GM12872 (cell line): ENCODE measurements at regions not wholly inside any gene's neighbourhood (a gene's known extent, or its start where the extent isn't known, plus 50 kb on each side); places are given as distances from the start of the nearest gene placed in this dataset.

Experiments used
- TF ChIP-seq, protein P1 (sequence below): IDR thresholded peaks from 3 replicates; pipeline ENCODE4 v1.5.1; 2011; ENCODE audit warnings: low read depth, mild to moderate bottlenecking, low read length, moderate library complexity; ENCODE audit not compliant: insufficient read depth

DNA sequence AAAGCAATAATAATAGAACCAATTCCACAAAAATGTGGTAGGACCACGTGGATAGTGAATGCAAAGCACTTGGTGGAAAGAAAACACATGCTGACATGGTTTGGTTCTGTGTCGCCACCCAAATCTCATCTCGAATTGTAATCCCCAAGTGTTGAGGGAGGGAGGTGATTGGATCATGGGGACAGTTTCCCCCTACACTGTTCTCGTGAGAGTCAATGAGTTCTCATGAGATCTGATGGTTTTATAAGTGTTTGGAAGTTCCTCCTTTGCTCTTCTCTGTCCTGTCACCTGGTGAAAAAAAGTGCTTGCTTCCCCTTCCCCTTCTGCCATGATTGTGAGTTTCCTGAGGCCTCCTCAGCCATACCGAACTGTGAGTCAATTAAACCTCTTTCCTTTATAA is 421.9 kb upstream of the CADM1 start:
- TF ChIP-seq, protein P1, sequence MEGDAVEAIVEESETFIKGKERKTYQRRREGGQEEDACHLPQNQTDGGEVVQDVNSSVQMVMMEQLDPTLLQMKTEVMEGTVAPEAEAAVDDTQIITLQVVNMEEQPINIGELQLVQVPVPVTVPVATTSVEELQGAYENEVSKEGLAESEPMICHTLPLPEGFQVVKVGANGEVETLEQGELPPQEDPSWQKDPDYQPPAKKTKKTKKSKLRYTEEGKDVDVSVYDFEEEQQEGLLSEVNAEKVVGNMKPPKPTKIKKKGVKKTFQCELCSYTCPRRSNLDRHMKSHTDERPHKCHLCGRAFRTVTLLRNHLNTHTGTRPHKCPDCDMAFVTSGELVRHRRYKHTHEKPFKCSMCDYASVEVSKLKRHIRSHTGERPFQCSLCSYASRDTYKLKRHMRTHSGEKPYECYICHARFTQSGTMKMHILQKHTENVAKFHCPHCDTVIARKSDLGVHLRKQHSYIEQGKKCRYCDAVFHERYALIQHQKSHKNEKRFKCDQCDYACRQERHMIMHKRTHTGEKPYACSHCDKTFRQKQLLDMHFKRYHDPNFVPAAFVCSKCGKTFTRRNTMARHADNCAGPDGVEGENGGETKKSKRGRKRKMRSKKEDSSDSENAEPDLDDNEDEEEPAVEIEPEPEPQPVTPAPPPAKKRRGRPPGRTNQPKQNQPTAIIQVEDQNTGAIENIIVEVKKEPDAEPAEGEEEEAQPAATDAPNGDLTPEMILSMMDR = no peak

DNA sequence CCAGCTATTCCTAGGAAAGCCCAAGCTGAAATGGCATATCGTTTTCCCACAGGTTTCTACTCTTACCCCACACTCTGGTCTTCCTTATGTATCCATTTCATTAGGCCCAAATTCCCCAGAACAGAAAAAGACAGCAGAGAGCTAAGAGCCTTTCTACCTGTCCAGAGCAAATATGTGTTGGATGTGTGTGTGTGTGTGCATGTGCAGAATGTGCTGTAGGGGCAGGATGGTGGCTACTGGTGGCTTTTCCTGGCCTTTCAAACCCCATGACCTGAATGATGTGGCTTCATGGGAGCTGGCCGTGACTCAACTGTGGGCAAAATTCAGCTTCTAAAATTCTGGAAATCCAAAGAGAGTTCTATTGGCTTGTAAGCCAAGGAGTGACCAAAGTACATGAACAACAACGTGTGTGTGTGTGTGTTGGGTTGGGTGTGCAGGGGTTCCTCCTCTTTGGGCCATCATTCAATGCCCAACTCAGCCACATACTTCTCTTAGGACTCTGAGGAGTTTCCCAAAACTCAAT is 421.4 kb upstream of the CADM1 start:
- TF ChIP-seq, protein P1 = no peak

DNA sequence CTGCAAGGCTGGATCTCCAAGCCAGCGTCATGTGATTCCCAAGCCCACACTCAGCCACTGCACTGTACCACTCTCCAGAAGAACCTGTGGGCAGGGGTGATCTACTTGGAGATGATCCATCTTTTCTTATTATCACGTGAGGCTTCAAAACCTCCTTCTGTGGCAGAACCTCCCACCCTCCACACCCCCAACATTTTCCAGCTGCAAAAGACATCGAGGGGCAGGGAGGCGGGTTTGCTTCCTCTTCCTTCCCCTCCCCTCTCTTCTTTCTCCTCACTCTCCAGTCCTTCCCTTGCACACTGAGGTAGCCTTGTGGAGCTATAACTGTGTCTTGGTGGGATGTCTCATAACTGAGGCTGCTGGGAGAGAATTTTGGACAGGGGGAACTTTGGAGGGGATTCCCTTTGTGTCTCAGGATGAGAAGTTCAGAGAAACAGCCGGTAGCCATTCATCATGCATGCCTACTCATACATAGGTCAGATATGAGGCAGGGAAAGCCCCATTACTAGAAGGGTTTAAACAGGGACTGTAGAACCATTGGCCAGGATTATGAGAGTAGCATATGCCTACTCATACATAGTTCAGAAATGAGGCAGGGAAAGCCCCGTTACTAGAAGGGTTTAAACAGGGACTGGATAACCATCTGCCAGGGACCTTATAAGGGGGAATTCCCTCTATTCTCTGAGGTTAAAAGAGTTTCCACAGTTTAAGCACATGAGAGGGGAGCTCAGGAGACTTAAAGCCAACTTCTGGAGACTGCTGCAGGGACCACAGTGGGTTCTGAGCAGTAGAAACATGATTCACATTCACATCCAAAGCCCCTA is 420.7 kb upstream of the CADM1 start:
- TF ChIP-seq, protein P1 = no peak

GRCh38 chr11:115922876-115923275 is 418.7 kb upstream of the CADM1 start:
- TF ChIP-seq, protein P1 = no peak

GRCh38 chr11:115921986-115922385 is 417.8 kb upstream of the CADM1 start:
- TF ChIP-seq, protein P1 = no peak

- TF ChIP-seq, protein P1 = no peak
These were observed 417.3 kb upstream of the CADM1 start for GRCh38 chr11:115921540-115921939.

DNA sequence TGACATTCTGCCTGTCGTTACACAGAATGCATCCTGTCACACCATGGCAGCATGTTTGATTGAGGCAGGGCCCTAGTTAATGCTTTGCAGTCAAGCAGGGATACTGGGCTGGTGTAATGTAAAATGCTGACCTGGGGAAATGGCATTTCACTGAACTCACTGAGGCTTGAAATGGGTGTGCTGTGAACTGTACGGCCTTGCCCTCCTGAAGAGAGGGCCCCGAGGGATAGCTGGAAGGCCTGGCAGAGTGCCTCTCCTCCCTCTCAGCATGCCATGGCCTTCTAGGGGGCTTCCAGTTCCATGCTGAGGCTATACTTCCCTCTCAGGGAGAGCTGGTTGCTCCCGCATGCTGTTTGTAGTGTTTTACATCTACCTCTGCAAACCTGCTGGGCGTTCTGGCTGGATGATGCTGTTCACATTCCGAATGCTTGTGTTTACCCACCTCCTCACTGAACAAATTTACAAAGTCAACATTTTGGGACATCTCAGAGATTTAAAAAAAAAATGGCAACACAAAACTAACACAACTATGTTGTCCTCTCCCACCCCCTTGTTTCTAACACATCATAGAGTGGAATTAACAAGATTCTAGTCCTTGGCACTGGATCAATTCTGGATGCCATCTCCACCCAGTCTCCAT is 416.7 kb upstream of the CADM1 start:
- TF ChIP-seq, protein P1 = no peak
